ENCODE measurements at regions not wholly inside any gene's neighbourhood (a gene's known extent, or its start where the extent isn't known, plus 50 kb on each side); places are given as distances from the start of the nearest gene placed in this dataset.

- no peaks in the 10 kb centered on the region for H3K9me3 ChIP-seq (ENCODE audit: control insufficient read depth, insufficient read depth, low read length)
- H3K23ac ChIP-seq (ENCODE audit: low read depth, low read length): no peak overlapping the region
- H3K4ac ChIP-seq (ENCODE audit: low read depth, low read length): no peak overlapping the region
- no peak overlapping the region for H2BK5ac ChIP-seq (ENCODE audit: low read depth, low read length, poor library complexity, severe bottlenecking)
- 77% methylated on average over 4 of the region's 9 CpGs; no CpG with 5 or more reads in 1 of the 2 experiments for WGBS, 2 experiments (ENCODE audit: extremely low coverage in 2 of 2, insufficient read length in 1 of 2)
- no peak overlapping the region for H3K9ac ChIP-seq (ENCODE audit: low read depth, low read length)
- H3K27me3 ChIP-seq (ENCODE audit: control insufficient read depth, insufficient read depth, low read length): peaks cover 40% of the 10 kb centered on the region
- no peak overlapping the region for H2AK5ac ChIP-seq (ENCODE audit: low read depth, low read length)
- no peak overlapping the region for H3K56ac ChIP-seq (ENCODE audit: extremely low read depth, insufficient read depth, low read length)
- in situ Hi-C loops (cut with MboI; ENCODE audit: low sequenced_read_pairs) (no loop called here), dilution Hi-C loops (cut with HindIII; ENCODE audit: low sequenced_read_pairs, unreplicated experiment) (no loop called here), intact Hi-C loops (cut with micrococcal nuclease) (no loop called here)
- no peak overlapping the region for H3K4me2 ChIP-seq (ENCODE audit: low read depth, low read length)
- no peak overlapping the region for H4K5ac ChIP-seq (ENCODE audit: low read depth, low read length)
- BruUV-seq (replicated peaks): no TSS peak
- no peak overlapping the region for H2AK9ac ChIP-seq (replicated peaks; ENCODE audit: low read depth, low read length, poor library complexity)
- DNase-seq (peak; percentile 39), ATAC-seq (ENCODE audit: low read depth) (peak; percentile 62)
- H2AFZ ChIP-seq (replicated peaks; ENCODE audit: low read length, poor library complexity): no peak overlapping the region
- no peak overlapping the region for H4K8ac ChIP-seq (ENCODE audit: low read depth in 2 of 2, low read length in 2 of 2)
- no peak overlapping the region for H3K18ac ChIP-seq (ENCODE audit: low read depth, low read length)
- H3K79me1 ChIP-seq (ENCODE audit: low read depth in 1 of 2, low read length in 2 of 2): no peaks in the 10 kb centered on the region
- CTCF ChIA-PET: interaction anchor here (0.7 to 1.5 kb wide), 4 partner anchors 9 to 33 kb away, joined by 3 to 4 read pairs (median 3); no protein-coding TSS in a partner anchor
- no peak overlapping the region for H3K27ac ChIP-seq (ENCODE audit: insufficient read depth, low read length)
- no peaks in the 10 kb centered on the region for H4K20me1 ChIP-seq (ENCODE audit: insufficient read depth, low read length)
- H2BK20ac ChIP-seq (ENCODE audit: low read depth, low read length): no peak overlapping the region
- no peak overlapping the region for H3K14ac ChIP-seq (replicated peaks; ENCODE audit: low read depth, low read length)
- POLR2A ChIA-PET (ENCODE audit: unreplicated experiment): no interaction called here
- no peaks in the 10 kb centered on the region for H3K4me1 ChIP-seq (ENCODE audit: control insufficient read depth, insufficient read depth, low read length)
- H3K9me1 ChIP-seq (ENCODE audit: insufficient read depth, low read length): no peaks in the 10 kb centered on the region
- H3K4me3 ChIP-seq (ENCODE audit: insufficient read depth, low read depth, low read length): no peak overlapping the region
- no peaks in the 10 kb centered on the region for H3K36me3 ChIP-seq (ENCODE audit: control insufficient read depth, insufficient read depth, low read length)
- H4K91ac ChIP-seq (ENCODE audit: insufficient read depth, low read depth, low read length): no peak overlapping the region
- H2BK120ac ChIP-seq (ENCODE audit: low read depth, low read length): no peak overlapping the region
- TF ChIP-seq MXI1 (IDR thresholded peaks at IDR 0.05; ENCODE audit: borderline replicate concordance, low read depth, low read length) (no peak), CEBPB (IDR thresholded peaks at IDR 0.05; ENCODE audit: low read depth, low read length) (no peak)
- H2BK15ac ChIP-seq (ENCODE audit: low read depth, low read length): no peak overlapping the region
These were observed 154.8 kb upstream of the FHL2 start for GRCh38 chr2:105553538-105554196.
